ENCODE measurements at regions not wholly inside any gene's neighbourhood (a gene's known extent, or its start where the extent isn't known, plus 50 kb on each side); places are given as distances from the start of the nearest gene placed in this dataset.

- no peak for DNase-seq (ENCODE audit: low spot score)
Measured at GRCh38 chr6:137761487-137761886, 105.6 kb upstream of the TNFAIP3 start.

GRCh38 chr6:137762168-137763090 lies 104.6 kb upstream of the TNFAIP3 start:
- DNase-seq (ENCODE audit: low spot score), result no peak

- no peak for DNase-seq (ENCODE audit: low spot score)
Measured at GRCh38 chr6:137763436-137763835, 103.6 kb upstream of the TNFAIP3 start.

GRCh38 chr6:137763886-137764285 lies 103.2 kb upstream of the TNFAIP3 start:
- DNase-seq (ENCODE audit: low spot score), result no peak

- no peak for DNase-seq (ENCODE audit: low spot score)
Measured at GRCh38 chr6:137764464-137764863, 102.6 kb upstream of the TNFAIP3 start.

GRCh38 chr6:137765059-137765458 lies 102.0 kb upstream of the TNFAIP3 start:
- no peak for DNase-seq (ENCODE audit: low spot score)

GRCh38 chr6:137766596-137767370 lies 100.3 kb upstream of the TNFAIP3 start:
- no peak for DNase-seq (ENCODE audit: low spot score)

- DNase-seq (ENCODE audit: low spot score), result no peak
Measured at GRCh38 chr6:137767465-137767864, 99.6 kb upstream of the TNFAIP3 start.

- DNase-seq (ENCODE audit: low spot score), result no peak
Measured at GRCh38 chr6:137767911-137768690, 99.0 kb upstream of the TNFAIP3 start.

GRCh38 chr6:137768935-137769334 lies 98.1 kb upstream of the TNFAIP3 start:
- no peak for DNase-seq (ENCODE audit: low spot score)

GRCh38 chr6:137769797-137770362 lies 97.2 kb upstream of the TNFAIP3 start:
- DNase-seq (ENCODE audit: low spot score), result no peak

GRCh38 chr6:137772541-137773250 lies 94.4 kb upstream of the TNFAIP3 start:
- DNase-seq (ENCODE audit: low spot score), result no peak

GRCh38 chr6:137775227-137775626 lies 91.8 kb upstream of the TNFAIP3 start:
- no peak for DNase-seq (ENCODE audit: low spot score)

GRCh38 chr6:137775720-137776119 lies 91.3 kb upstream of the TNFAIP3 start:
- DNase-seq (ENCODE audit: low spot score), result no peak

- DNase-seq (ENCODE audit: low spot score), result no peak
Measured at GRCh38 chr6:137776256-137776655, 90.8 kb upstream of the TNFAIP3 start.

- no peak for DNase-seq (ENCODE audit: low spot score)
Measured at GRCh38 chr6:137776786-137777686, 90.0 kb upstream of the TNFAIP3 start.

GRCh38 chr6:137777687-137778075 lies 89.4 kb upstream of the TNFAIP3 start:
- no peak for DNase-seq (ENCODE audit: low spot score)

- no peak for DNase-seq (ENCODE audit: low spot score)
Measured at GRCh38 chr6:137779982-137780381, 87.1 kb upstream of the TNFAIP3 start.

- no peak for DNase-seq (ENCODE audit: low spot score)
Measured at GRCh38 chr6:137780447-137781034, 86.5 kb upstream of the TNFAIP3 start.

- DNase-seq (ENCODE audit: low spot score), result no peak
Measured at GRCh38 chr6:137781639-137782038, 85.4 kb upstream of the TNFAIP3 start.

All from hematopoietic multipotent progenitor cell treated with erythropoietin and hydrocortisone succinate and interleukin-3 and kit ligand, for 17 days (in vitro differentiated cells).